ENCODE measurements at regions not wholly inside any gene's neighbourhood (a gene's known extent, or its start where the extent isn't known, plus 50 kb on each side); places are given as distances from the start of the nearest gene placed in this dataset.
A peak's percentile ranks its signal among the peaks of the same experiment; 100 is the strongest.

DNA sequence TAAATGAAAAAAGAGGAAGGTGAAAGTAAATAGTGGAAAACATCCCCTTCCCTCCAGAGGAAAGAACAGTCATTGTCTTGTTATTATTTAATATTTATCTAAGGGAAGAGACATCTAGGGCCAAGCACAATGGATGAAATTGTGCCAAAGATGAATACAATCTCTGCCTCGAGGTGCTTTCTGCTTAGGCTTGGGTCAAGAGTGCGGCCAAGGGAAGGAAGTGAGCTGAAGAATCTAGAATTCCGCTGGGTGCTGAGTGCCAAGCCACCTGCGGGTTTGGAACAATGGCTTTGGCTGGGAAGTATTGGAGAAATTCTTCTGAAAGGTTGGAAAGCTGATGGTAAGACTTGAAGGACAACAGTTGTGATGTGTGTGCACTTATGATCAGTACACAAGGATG, 531.3 kb upstream of the FZD8 start:
- DNase-seq (ENCODE audit: low spot score) = no peak

DNA sequence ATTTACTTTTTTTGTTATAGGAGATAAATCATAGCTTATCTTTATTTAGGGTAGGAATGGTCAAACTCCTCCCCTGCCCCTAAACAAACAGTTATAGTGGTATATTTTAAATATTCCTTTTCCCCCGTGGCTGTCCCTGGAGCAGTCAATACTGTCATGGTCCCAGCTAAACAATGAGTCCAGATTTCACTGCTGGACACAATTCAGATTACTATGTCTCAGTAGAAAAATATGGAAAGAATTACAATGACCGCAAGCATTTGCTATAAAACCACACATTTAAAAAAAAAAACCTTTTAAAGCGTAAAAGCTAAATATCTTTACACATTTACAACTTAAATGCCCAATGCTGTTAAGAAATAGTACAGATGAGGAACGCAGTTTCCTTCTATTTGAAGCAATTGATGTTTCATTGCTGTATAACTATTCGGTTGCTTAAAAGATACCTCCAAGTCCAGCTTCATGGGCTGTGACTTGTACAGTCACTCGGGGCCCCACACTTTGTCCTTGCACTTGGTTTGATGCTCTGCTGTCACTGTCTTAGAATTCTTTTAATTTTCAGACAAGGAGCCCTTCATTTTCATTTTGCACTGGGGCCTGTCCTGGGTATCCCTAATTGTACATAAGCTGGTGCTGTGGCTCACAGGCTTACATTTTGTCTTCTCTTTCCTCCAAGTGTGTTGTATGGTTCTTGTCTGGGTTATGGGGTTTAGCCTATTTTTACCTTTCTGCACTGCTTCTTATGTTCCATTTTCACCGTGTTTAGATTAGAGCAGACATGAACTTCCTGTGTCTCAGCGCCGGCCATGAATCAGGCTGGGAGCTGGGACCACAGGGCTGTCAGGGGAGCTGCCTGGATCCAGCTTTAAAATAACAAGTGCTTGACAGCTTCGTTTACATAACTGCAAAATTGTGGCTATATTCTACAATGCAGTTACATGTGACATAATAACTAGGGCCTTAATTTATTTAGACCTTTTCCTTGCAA, 530.2 kb upstream of the FZD8 start:
- DNase-seq (ENCODE audit: low spot score) = peak; percentile 66

DNA sequence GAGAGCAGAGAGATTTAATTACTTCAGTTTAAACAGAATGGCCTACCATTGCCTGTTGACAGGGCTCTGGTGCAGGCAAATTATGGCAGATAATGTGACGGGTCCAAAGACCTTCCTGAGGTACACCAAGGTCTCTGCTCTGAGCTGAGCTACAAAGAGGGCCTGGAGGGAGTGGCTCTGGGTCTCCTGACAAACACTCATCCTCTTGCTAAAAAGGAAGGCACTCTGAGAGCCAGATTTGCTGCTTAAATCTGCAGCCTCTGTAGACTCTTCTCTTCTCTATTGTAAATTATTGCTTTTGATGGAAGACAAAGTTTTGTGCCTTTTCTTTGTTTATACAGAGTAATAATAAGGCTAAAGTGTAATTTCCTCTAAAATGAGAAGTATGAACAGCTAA, 529.5 kb upstream of the FZD8 start:
- peak; percentile 6 for DNase-seq (ENCODE audit: low spot score)

DNA sequence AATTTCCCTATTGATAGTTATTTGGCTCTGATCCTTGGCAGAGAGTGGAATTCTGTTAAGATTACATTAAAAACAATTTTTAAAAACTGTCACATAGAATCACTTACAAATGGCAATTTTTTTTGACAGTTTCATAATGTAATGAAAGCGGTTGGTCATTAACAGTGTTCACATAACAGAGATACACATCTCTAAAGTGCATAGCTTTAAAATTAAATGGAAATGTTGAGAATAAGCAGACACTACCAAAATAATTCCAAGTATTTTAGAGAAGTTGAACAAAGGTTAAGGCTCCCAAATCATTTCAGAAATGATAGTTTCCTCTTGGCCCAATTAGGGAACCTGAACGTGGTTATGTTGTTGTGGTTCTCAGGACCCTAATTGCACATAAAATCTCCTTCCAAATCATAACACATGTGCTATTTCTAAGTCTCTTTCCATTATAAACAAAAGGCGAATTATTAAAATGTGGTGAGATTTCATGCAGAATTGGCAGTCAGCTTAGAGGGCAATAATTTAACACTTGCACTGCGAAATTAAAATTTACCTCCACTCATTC, 528.9 kb upstream of the FZD8 start:
- no peak for DNase-seq (ENCODE audit: low spot score)

DNA sequence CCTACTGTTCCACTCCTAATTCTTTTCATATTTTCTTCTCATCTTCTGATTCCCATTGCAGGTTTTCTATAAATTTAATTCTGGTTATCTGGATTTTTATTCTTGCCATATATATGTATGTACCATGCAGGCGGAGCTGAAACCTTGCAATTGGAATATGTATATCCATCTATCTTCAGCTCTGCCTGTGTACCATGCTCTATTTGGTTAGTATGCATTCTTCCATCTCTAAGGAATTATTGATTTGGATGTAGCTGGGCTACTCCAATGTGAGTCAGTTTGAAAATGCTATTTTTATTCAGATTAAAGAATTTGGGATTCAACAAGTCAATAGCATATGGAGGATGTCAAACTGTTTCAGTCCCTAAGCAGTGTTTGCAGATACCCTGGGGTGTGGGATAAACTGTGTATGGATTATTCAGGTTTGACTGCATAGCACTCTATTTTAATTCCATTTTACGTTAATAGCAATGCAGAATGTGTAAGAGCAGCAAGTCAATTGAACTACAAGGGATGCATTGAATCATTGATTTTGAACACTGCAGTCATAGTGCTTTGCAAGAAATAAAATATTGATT, 528.1 kb upstream of the FZD8 start:
- DNase-seq (ENCODE audit: low spot score) = no peak

DNA sequence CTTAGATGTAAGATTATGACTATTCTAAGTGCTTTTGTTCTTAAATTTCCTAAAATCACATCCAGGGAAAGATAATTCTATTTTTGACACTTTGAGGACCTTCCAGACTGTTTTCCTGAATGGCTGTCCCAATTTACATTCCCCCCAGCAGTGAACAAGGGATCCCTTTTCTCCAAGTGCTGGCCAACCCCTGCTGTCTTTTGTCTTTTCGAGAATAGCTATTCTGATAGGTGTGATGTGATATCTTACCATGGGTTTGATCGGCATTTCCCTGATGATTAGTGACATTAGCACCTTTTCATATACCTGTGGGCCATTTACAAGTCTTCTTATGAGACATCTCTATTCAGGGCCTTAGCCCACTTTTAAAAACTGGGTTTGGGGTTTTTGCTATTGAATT, 526.7 kb upstream of the FZD8 start:
- no peak for DNase-seq (ENCODE audit: low spot score)

DNA sequence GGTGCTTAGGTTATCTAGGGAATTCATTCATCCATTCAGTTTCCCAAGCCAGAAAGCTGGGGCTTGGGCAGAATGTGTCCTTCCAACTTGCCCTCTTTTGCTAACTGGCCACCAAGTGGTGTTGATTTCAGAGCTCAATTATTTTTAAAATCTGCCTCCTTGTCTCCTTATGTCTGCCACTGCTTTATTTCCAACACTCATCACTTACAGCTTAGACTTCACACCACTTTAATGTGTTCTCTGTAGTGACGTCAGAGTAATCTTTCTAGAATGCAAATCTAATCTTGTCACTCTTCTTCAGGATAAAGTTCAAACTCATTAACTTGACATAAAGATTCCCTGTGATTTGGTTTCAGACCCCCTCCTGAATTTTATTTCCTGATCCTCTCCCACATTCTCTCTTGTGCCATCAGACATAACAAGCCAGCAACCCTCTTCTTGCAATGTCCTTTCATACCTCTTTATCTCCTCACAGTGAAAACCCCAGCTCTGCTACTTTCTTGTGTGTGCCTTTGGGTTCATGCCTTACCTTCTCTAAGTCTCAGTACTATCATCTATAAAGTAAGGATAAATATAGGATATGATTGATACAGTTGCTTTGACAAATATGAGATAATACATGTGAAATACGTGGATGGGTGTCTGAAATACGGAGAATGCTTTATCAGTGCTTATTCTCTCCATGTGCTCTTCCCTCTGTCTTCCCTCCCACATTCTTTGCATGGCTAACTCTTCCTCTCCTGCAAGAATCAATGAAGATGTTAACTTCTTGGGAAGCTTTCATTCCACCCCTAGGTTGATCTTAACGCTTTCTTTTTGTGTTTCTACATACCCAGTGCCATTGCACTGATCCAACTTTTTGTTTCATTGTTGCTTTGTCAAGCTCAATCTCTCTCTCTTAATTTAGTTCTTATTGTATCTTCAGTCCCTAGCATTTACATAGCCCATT, 522.7 kb upstream of the FZD8 start:
- DNase-seq (ENCODE audit: low spot score) = no peak

DNA sequence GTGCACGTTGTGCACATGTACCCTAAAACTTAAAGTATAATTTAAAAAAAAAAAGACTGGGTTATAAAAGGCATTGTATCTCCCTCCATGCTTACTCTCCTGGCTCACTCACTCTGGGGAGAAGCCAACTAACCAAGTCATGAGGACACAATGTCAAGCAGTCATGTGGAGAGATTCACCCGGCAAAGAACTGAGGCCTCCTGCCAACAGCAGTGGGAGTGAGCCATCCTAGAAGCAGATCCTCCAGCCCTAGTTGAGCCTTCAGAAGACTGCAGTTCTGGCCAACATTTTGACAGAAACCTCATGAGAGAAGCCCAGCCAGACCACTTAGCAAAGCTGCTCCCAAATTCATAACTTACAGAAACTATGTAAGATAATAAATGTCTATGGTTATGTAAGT, 521.7 kb upstream of the FZD8 start:
- no peak for DNase-seq (ENCODE audit: low spot score)

DNA sequence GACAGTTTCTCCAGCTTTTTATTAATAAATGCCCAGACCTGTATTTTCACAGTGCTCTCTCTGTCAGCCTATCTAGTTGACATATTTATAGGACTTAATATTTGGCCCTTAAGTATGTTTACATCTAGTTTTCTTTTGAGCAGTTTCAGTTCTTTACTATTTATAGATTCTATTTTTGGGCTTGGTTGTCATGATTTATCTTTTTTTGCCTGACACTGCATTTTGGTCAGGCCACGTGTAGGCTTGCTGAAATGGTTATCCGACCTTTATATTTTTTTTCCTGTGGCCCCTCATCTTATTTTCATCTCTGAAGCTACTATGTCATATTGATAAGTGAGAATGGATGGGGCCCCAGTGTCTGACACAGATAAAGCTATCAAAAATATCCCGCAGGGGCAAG, 515.4 kb upstream of the FZD8 start:
- DNase-seq (ENCODE audit: low spot score) = no peak

DNA sequence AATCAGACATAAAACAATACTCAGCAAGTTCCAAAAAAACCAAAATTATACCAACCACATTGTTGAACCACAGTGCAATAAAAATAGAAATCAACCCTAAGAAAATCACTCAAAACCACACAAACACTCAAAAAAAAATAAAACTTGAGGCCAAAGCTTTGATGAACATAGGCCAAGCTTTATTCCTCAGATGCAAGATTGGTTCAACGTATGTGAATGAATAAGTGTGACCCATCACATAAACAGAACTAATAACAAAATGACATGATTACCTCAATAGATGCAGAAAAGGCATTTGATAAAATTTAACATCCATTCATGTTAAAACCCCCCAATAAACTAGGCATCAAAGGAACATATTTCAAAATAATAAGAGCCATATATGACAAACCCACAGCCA, 506.1 kb upstream of the FZD8 start:
- no peak for DNase-seq (ENCODE audit: low spot score)

DNA sequence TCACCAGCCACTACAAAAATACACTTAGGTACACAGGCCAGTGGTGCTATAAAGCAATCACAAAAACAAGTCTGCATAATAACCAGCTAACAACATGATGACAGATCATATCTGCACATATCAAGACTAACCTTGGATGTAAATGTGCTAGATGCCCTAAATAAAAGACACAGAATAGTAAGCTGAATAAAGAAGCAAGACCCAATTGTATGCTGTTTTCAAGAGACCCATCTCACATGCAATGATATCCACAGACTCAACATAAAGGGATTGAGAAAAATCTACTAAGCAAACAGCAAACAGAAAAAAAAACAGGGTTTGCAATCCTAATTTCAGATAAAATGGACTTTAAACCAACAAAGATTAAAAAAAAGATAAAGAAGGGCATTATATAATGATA, 505.4 kb upstream of the FZD8 start:
- DNase-seq (ENCODE audit: low spot score) = no peak

DNA sequence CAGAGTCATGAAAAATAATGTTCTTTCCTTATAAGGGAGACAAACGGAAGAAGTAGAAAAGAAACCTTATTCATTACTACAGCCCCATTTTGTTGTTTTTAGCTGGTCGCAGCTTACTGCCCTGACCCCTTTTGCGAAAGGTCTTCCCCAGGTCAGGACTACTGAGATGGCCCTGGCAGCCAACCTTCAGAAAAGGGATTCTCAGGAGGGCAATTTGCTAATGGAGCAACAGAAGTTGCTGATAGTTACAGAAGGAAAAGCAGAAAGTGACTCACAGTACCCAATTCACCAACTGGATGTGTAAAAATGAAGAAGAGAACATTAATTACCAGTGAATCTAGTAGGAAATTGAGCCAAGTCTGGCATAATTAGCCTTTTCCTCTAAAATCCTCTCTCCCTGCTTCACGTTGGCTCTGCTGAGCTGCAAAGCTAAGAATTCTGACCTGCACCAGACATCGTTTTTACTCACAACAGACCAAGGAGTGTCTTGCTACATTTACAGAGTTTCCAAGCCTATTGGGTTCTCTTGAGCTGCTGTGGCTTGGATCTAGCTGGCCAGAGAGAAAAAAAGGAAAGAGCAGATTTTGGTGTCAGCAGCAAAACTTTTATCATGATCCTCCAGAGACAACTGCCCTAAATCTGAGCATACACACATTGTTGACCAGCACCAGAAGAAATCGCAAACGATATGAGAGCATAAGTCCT, 499.9 kb upstream of the FZD8 start:
- DNase-seq (ENCODE audit: low spot score) = no peak

DNA sequence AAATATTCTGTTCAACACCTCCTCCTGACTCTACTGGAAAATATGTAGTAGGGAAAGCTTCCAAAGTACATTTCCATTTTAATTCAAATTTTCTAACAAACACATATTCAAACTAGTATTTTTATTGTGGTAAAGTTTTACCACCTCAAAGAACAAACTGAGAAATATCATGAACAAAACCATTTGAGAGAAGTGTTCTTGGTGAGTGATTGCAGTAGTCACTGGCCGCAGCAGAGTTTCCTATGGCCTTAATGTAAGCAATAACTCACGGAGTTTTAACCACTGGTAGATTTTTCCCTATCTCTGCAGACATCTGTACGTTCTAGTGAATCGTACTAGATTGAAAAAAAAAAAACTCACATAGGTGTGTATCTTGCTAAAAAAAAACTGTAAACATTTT, 487.0 kb upstream of the FZD8 start:
- no peak for DNase-seq (ENCODE audit: low spot score)

DNA sequence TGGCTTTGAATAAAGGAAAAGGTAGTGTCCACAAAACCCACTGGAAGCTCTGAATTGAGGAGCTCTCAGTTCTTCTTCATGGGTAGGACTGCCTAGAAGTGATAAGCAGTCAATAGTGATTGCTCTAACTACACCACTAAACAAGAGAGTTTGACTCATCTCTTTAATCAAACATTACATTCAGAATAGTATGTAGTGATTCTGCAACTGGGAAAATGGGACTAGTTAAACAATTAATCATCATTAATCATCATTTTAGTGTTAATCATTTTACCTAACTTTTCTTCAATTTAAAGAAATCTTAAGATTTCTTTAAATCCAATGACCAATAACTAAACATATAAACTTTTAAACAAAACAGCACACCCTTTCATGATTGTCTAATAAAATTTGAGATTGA, 484.0 kb upstream of the FZD8 start:
- no peak for DNase-seq (ENCODE audit: low spot score)

DNA sequence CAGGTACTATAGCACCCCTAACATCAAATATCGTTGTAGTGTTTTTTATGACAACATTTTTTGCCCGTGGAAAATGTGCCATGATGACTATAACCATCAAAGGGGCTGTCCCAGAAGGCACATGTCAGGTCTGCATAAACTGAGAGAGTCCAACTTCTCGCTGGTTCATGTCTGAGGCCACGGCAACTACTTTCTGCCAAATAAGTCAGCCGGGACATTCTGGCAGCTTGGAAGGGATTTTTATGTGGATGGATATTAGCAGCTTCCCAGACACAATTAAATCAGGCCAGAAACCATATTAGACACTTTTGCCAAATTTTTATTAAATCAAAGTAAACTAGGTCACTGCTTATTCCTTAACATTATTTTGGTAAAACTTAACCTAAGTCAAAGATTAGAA, 477.4 kb upstream of the FZD8 start:
- no peak for DNase-seq (ENCODE audit: low spot score)

DNA sequence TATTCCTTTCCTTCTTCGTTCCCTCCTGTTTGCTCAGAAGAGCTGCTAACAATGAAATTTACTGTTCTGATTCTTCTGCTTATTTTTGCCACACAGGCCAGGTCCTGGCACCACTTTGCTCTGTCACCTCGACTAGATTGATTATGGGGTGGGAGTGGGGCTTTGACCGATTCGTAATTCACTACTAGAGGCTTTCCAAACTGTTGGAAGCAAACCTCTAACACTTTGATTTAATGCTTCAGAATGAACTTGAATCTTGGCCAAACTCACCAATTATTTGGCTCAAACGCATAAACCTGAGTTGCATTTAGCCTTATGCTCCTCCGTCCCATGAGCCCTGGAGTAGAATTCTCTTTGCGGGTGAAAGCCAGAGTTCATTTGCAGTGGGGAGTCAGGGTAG, 476.2 kb upstream of the FZD8 start:
- DNase-seq (ENCODE audit: low spot score) = no peak

DNA sequence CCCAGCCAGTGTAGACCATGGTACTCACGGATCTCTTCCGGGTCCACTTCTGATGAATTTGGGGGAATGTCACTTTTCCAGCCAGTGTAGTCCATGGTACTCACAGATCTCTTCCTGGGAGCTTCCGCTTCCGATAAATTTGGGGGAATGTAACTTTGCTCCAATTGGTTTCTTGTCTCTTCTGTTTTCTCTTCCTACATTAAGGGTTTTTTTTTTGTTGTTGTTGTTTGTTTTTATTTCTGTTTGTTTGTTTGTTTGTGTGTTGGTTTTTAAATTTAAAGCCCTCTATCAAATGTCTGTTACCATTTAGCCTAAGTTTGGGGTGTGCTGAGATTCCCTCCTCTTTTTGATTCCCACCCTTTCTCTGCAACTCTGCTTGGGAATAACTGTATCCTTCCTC, 475.8 kb upstream of the FZD8 start:
- no peak for DNase-seq (ENCODE audit: low spot score)

DNA sequence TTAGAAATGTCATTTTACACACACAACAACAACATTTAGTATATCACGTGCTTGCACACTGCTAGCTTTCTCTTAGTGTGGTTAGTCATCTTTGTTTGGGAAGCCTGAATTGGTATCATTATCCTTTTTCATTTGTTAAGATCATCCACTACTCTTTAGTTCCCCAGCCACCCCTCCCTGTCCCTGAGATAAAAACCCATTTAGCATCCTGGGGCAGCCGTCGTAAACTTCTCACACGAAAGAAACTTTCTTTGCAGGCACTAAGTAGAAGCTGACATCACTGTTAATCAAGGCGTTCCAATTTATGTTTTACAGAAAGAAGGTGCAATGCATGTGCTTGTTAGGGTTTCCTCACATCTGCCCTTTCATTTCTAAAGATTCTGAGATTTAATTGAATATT, 475.1 kb upstream of the FZD8 start:
- DNase-seq (ENCODE audit: low spot score) = no peak

DNA sequence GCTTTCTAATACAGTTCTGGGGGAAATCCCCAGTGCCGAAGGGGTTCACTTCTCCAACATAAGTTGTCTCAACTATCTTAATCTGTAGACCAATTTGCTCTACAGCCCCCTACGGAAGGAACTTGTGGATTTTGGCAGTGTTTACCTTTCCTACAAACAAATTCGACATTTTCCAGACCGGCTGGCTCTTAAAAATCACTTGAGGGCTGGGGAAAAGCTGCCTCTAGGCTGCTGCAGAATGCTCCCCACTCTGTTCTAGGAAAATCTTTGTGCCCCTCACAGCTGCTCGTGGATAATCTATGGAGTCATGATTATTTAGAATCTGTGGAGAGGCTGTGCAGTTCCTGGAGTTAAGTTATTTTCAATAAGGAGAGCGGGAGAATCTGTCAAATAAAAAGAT, 474.6 kb upstream of the FZD8 start:
- no peak for DNase-seq (ENCODE audit: low spot score)

DNA sequence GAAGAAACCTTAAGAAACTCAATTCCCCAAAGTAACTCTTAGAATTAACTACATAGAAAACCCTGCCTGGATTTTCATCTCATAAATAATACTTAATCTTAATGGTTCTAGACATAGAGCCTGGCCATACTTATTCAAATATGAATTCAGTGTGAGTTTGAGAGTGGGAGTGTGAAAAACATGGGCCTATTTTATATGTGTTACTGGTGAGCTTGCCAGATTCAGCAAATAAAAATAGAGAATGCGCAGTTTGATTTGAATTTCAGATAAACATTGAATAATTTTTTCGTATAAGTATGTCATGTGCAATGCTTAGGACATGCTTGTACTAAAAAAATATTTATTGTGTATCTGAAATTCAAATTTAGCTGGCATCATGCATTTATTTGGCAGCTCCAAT, 473.9 kb upstream of the FZD8 start:
- no peak for DNase-seq (ENCODE audit: low spot score)

DNA sequence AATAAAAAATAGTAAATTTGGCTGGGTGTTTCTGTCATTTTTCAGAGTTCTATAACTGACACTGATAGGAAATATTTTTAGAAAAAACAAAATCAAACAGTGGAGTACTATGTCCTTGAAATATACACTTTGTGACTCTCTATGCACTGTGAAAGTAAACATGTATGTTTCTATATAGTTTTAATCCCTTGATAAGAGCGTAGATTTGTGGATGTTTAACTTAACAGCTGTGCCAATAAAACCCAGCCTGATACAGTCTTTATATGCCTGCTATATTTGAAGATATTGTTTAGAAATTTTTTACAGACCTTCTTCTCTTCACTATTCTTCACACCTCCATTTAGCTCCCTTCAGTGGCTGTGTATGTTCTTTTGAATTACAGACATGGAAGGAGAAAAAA, 473.3 kb upstream of the FZD8 start:
- DNase-seq (ENCODE audit: low spot score) = no peak

DNA sequence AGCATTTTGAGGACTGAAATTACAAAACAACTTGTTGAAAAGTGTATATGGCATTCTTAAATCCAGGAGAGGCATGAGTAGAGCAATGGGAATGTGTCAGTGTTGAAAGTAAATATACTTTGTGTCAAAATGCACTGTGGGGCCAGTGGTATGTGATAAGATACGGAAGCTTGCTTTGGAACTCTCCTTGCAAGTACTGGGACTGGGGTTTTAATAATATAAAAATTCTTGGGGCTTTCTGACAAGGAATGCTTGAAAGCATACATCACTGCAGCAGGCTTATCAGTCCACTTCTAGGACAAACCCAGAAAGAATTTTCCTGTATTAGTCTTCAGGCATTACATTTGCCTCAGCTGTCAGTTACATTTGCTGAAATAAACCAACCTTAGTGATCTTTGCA, 472.8 kb upstream of the FZD8 start:
- DNase-seq (ENCODE audit: low spot score) = no peak
